H1 (cell line): ENCODE measurements at regions not wholly inside any gene's neighbourhood (a gene's known extent, or its start where the extent isn't known, plus 50 kb on each side); places are given as distances from the start of the nearest gene placed in this dataset.

ENCODE experiments used
- CTCF ChIA-PET: fragments of 300-600 bp; sonication (Branson Sonifier 250); formaldehyde crosslinking; loops from one replicate; lab custom pipeline; 2021; ENCODE audit not compliant: partially characterized antibody; lab: Charles Lee
- POLR2A ChIA-PET: fragments of 300-600 bp; sonication (Branson Sonifier 250); formaldehyde crosslinking; loops from one replicate; lab custom pipeline; 2021; ENCODE audit warnings: inconsistent platforms; ENCODE audit not compliant: partially characterized antibody; lab: Charles Lee
- DNase-seq, 2 experiments: peaks; one replicate each; pipeline versions ENCODE4 v3.0.0 to v3.0.0-alpha.2; 2010 to 2022; ENCODE audit warnings: low spot score in 2 of 2, low read depth in 1 of 2, mixed read lengths in 1 of 2
- FAIRE-seq: peaks from 2 replicates; lab custom pipeline; 2011; peaks lifted over from hg19 to GRCh38; lab: Jason Lieb, UNC
- H2AFZ ChIP-seq: 2 replicates; pipeline ENCODE4 v1.8.1; 2012; ENCODE audit warnings: low read length, inconsistent platforms
- H2AK5ac ChIP-seq: 2 replicates; pipeline ENCODE4 v1.6.1; 2013; ENCODE audit warnings: low read depth, low read length
- H2BK120ac ChIP-seq: replicated peaks from 2 replicates; pipeline ENCODE3; 2013; ENCODE audit warnings: low read depth, low read length, inconsistent platforms
- H2BK12ac ChIP-seq: 2 replicates; pipeline ENCODE4 v1.6.1; 2013; ENCODE audit warnings: low read depth, low read length
- H2BK15ac ChIP-seq: 2 replicates; pipeline ENCODE4 v1.6.1; 2013; ENCODE audit warnings: low read length
- H2BK20ac ChIP-seq: 2 replicates; pipeline ENCODE4 v1.6.1; 2013; ENCODE audit warnings: low read length
- H2BK5ac ChIP-seq: 2 replicates; pipeline ENCODE4 v1.6.1; 2013; ENCODE audit warnings: low read depth, low read length
- H3K14ac ChIP-seq: 2 replicates; pipeline ENCODE4 v1.6.1; 2013; ENCODE audit warnings: inconsistent platforms; ENCODE audit not compliant: insufficient read length
- H3K18ac ChIP-seq: 2 replicates; pipeline ENCODE4 v1.6.1; 2013; ENCODE audit warnings: low read length; ENCODE audit errors: extremely low read depth
- H3K23ac ChIP-seq: 2 replicates; pipeline ENCODE4 v1.6.1; 2013; ENCODE audit warnings: inconsistent platforms; ENCODE audit not compliant: insufficient read length
- H3K23me2 ChIP-seq: 2 replicates; pipeline ENCODE4 v1.6.1; 2013; ENCODE audit warnings: low read depth, low read length
- H3K27ac ChIP-seq: 2 replicates; pipeline ENCODE4 v1.6.1; 2011; ENCODE audit warnings: low read depth, low read length, inconsistent platforms
- H3K27me3 ChIP-seq, 4 experiments: replicated peaks in 1 of 4; 1 replicate in 1 of 4; 2 replicates in 3 of 4; pipeline versions ENCODE4 v1.6.1 to v1.8.1; 2011 to 2013; ENCODE audit warnings: low read length in 3 of 4, mild to moderate bottlenecking in 3 of 4, inconsistent platforms in 2 of 4, mixed read lengths in 2 of 4, moderate library complexity in 1 of 4; ENCODE audit not compliant: control insufficient read depth in 3 of 4, insufficient read depth in 3 of 4; ENCODE audit errors: extremely low read depth in 1 of 4
- H3K36me3 ChIP-seq, 4 experiments: 2 replicates each; pipeline versions ENCODE4 v1.6.1 to v1.8.1; 2011 to 2013; ENCODE audit warnings: mild to moderate bottlenecking in 4 of 4, low read length in 3 of 4, moderate library complexity in 2 of 4, control low read depth in 1 of 4, inconsistent platforms in 1 of 4; ENCODE audit not compliant: insufficient read depth in 4 of 4, control insufficient read depth in 2 of 4
- H3K4ac ChIP-seq: replicated peaks from 2 replicates; pipeline ENCODE3; 2013; ENCODE audit warnings: low read length, low read depth, mixed read lengths, inconsistent platforms; ENCODE audit not compliant: insufficient read length
- H3K4me1 ChIP-seq, 4 experiments: replicated peaks in 1 of 4; 1 replicate in 1 of 4; 2 replicates in 3 of 4; pipeline versions ENCODE4 v1.6.1 to v1.8.1; 2011 to 2013; ENCODE audit warnings: low read length in 3 of 4, inconsistent platforms in 2 of 4, mixed read lengths in 1 of 4; ENCODE audit not compliant: insufficient read depth in 4 of 4, control insufficient read depth in 3 of 4
- H3K4me2 ChIP-seq, 2 experiments: 2 replicates each; pipeline versions ENCODE4 v1.6.1 to v1.8.1; 2011 to 2013; ENCODE audit warnings: low read depth in 2 of 2, low read length in 2 of 2, control low read depth in 1 of 2, inconsistent platforms in 1 of 2, mild to moderate bottlenecking in 1 of 2; ENCODE audit not compliant: insufficient read depth in 1 of 2
- H3K4me3 ChIP-seq, 4 experiments: fragments of 200-600, 300-600 bp in 1 of 4; sonication (generic), shearing (Covaris generic), sonication (Bioruptor Twin) in 1 of 4; 2 replicates each; pipeline versions ENCODE4 v1.5.1 to v1.8.1; 2011 to 2016; ENCODE audit warnings: low read length in 4 of 4, low read depth in 3 of 4, control low read depth in 2 of 4, inconsistent platforms in 2 of 4, mild to moderate bottlenecking in 2 of 4, mixed read lengths in 1 of 4, moderate library complexity in 1 of 4; ENCODE audit not compliant: insufficient read depth in 2 of 4; ENCODE audit errors: extremely low read depth in 1 of 4
- H3K56ac ChIP-seq: replicated peaks from 2 replicates; pipeline ENCODE3; 2013; ENCODE audit warnings: low read depth, mild to moderate bottlenecking, mixed read lengths, low read length, inconsistent platforms; ENCODE audit not compliant: insufficient read length
- H3K79me1 ChIP-seq: 2 replicates; pipeline ENCODE4 v1.6.1; 2013; ENCODE audit warnings: low read depth, low read length, control low read depth
- H3K79me2 ChIP-seq, 2 experiments: 2 replicates each; pipeline versions ENCODE4 v1.6.1 to v1.8.1; 2012 to 2013; ENCODE audit warnings: low read length in 2 of 2, mild to moderate bottlenecking in 2 of 2, inconsistent platforms in 1 of 2; ENCODE audit not compliant: insufficient read depth in 2 of 2, control insufficient read depth in 1 of 2
- H3K9ac ChIP-seq, 4 experiments: replicated peaks in 1 of 4; 1 replicate in 1 of 4; 2 replicates in 3 of 4; pipeline versions ENCODE4 v1.6.1 to v1.8.1; 2011 to 2013; ENCODE audit warnings: low read depth in 3 of 4, low read length in 3 of 4, control low read depth in 2 of 4, mild to moderate bottlenecking in 2 of 4, moderate library complexity in 2 of 4, inconsistent platforms in 1 of 4; ENCODE audit errors: extremely low read depth in 1 of 4
- H3K9me3 ChIP-seq, 2 experiments: 2 replicates each; pipeline versions ENCODE4 v1.6.1 to v1.8.1; 2012 to 2013; ENCODE audit warnings: mild to moderate bottlenecking in 2 of 2, moderate library complexity in 2 of 2, control low read depth in 1 of 2, inconsistent platforms in 1 of 2, low read depth in 1 of 2, low read length in 1 of 2, mixed read lengths in 1 of 2; ENCODE audit not compliant: insufficient read depth in 2 of 2
- H4K20me1 ChIP-seq, 2 experiments: replicated peaks in 1 of 2; 2 replicates each; pipeline versions ENCODE3 to v1.8.1; 2011 to 2013; ENCODE audit warnings: inconsistent platforms in 2 of 2, low read length in 2 of 2, mild to moderate bottlenecking in 1 of 2; ENCODE audit not compliant: insufficient read depth in 2 of 2, control insufficient read depth in 1 of 2
- H4K5ac ChIP-seq: 2 replicates; pipeline ENCODE4 v1.6.1; 2013; ENCODE audit warnings: low read length, low read depth, mixed read lengths, inconsistent platforms; ENCODE audit not compliant: insufficient read length
- H4K8ac ChIP-seq: 2 replicates; pipeline ENCODE4 v1.8.0; 2013; ENCODE audit warnings: mild to moderate bottlenecking, moderate library complexity, low read length, inconsistent platforms; ENCODE audit not compliant: insufficient read depth; ENCODE audit errors: extremely low read depth
- H4K91ac ChIP-seq: replicated peaks from 2 replicates; pipeline ENCODE3; 2013; ENCODE audit warnings: low read length, mixed read lengths, inconsistent platforms; ENCODE audit not compliant: insufficient read length
- ASH2L ChIP-seq: fragments of 200-600, 300-600 bp; sonication (generic); IDR thresholded peaks from one replicate; pipeline ENCODE4 v1.7.1; 2017; ENCODE audit warnings: low read length
- BCL11A ChIP-seq, 2 experiments: IDR thresholded peaks; one replicate each; pipeline ENCODE4 v1.6.1; 2011; ENCODE audit warnings: low read depth in 2 of 2, low read length in 2 of 2, mild to moderate bottlenecking in 2 of 2
- CBX8 ChIP-seq: fragments of 300-800, 300-1000 bp; sonication (generic); IDR thresholded peaks from 2 replicates; pipeline ENCODE4 v1.7.1; 2016; ENCODE audit warnings: low read depth, low read length, borderline replicate concordance
- EGR1 ChIP-seq: IDR thresholded peaks from 2 replicates; pipeline ENCODE4 v1.6.1; 2011; ENCODE audit warnings: low read depth, low read length, borderline replicate concordance
- GTF2F1 ChIP-seq: IDR thresholded peaks from 2 replicates; pipeline ENCODE4 v1.6.1; 2012; ENCODE audit warnings: low read depth, low read length, improper control_type of control experiment, borderline replicate concordance
- HDAC2 ChIP-seq, 2 experiments: fragments of 300-600 bp in 1 of 2; sonication (generic) in 1 of 2; IDR thresholded peaks; 2 replicates each; pipeline ENCODE4 v1.6.1; 2011 to 2012; ENCODE audit warnings: low read depth in 2 of 2, low read length in 2 of 2, mild to moderate bottlenecking in 2 of 2, moderate library complexity in 2 of 2, borderline replicate concordance in 1 of 2, inconsistent platforms in 1 of 2
- HDAC6 ChIP-seq: IDR thresholded peaks from one replicate; pipeline ENCODE4 v1.7.1; 2012; ENCODE audit warnings: low read depth, mild to moderate bottlenecking, inconsistent platforms, low read length, moderate library complexity
- JUN ChIP-seq: IDR thresholded peaks from 2 replicates; pipeline ENCODE4 v1.6.1; 2011; ENCODE audit warnings: low read depth, mild to moderate bottlenecking, improper control_type of control experiment, low read length
- JUND ChIP-seq: IDR thresholded peaks from 2 replicates; pipeline ENCODE4 v1.6.1; 2011; ENCODE audit warnings: mild to moderate bottlenecking, improper control_type of control experiment, low read length
- KDM4A ChIP-seq: IDR thresholded peaks from one replicate; pipeline ENCODE4 v1.7.1; 2012; ENCODE audit warnings: low read depth, mild to moderate bottlenecking, moderate library complexity, low read length, inconsistent platforms; ENCODE audit not compliant: severe bottlenecking
- MAX ChIP-seq: IDR thresholded peaks from 2 replicates; pipeline ENCODE4 v1.6.1; 2012; ENCODE audit warnings: inconsistent platforms
- RAD21 ChIP-seq, 2 experiments: IDR thresholded peaks in 1 of 2; conservative IDR thresholded peaks in 1 of 2; 2 replicates each; pipeline ENCODE4 v1.6.1; 2011; ENCODE audit warnings: low read depth in 2 of 2, low read length in 2 of 2, improper control_type of control experiment in 1 of 2, inconsistent platforms in 1 of 2, mild to moderate bottlenecking in 1 of 2, moderate library complexity in 1 of 2
- RXRA ChIP-seq: IDR thresholded peaks from 2 replicates; pipeline ENCODE4 v1.6.1; 2011; ENCODE audit warnings: low read depth, mild to moderate bottlenecking, low read length, moderate library complexity; ENCODE audit not compliant: insufficient read depth
- SP4 ChIP-seq: IDR thresholded peaks from 2 replicates; pipeline ENCODE4 v1.6.1; 2012; ENCODE audit warnings: low read length, inconsistent platforms
- SRF ChIP-seq: IDR thresholded peaks from 2 replicates; pipeline ENCODE4 v1.6.1; 2011; ENCODE audit warnings: mild to moderate bottlenecking, low read depth, low read length, moderate library complexity
- YY1 ChIP-seq: IDR thresholded peaks from 2 replicates; pipeline ENCODE4 v1.6.1; 2011; ENCODE audit warnings: low read depth, mild to moderate bottlenecking, low read length
- WGBS, 2 experiments: shearing (Covaris generic) in 1 of 2; methylation state at CpG; one replicate each; pipeline versions ENCODE4 v1.1.6 to v1.1.7; 2013 to 2015; ENCODE audit warnings: low lambda C conversion rate in 2 of 2, mixed read lengths in 2 of 2, inconsistent platforms in 1 of 2, low coverage in 1 of 2, missing lambda C conversion rate in 1 of 2; ENCODE audit not compliant: insufficient replicate concordance in 2 of 2, insufficient coverage in 1 of 2, insufficient read length in 1 of 2; ENCODE audit errors: extremely low coverage in 1 of 2, missing lambda C conversion rate in 1 of 2; 5-methylcytosine and 5-hydroxymethylcytosine counted together

- H2BK5ac ChIP-seq: no peak overlapping the region
- no peak overlapping the region for H4K5ac ChIP-seq
- no peaks in the 10 kb centered on the region for H4K20me1 ChIP-seq
- no peak overlapping the region for H2BK12ac ChIP-seq
- no peak overlapping the region for H3K4me3 ChIP-seq
- no peak for FAIRE-seq
- no peak overlapping the region for H2BK20ac ChIP-seq
- no peak overlapping the region for H2AFZ ChIP-seq
- 94% methylated on average over 1 of the region's 1 CpG; no CpG with 5 or more reads in 1 of the 2 experiments for WGBS, 2 experiments
- no peak overlapping the region for H4K91ac ChIP-seq
- H3K79me1 ChIP-seq: no peaks in the 10 kb centered on the region
- no peak overlapping the region for H3K9ac ChIP-seq
- no peak overlapping the region for H3K56ac ChIP-seq
- H3K4me1 ChIP-seq: no peaks in the 10 kb centered on the region
- H2AK5ac ChIP-seq: no peak overlapping the region
- H3K4ac ChIP-seq: no peak overlapping the region
- CTCF ChIA-PET: no interaction called here
- no peak overlapping the region for H2BK15ac ChIP-seq
- no peak overlapping the region for H4K8ac ChIP-seq
- DNase-seq: no peak
- no peak overlapping the region for H2BK120ac ChIP-seq
- no peaks in the 10 kb centered on the region for H3K79me2 ChIP-seq
- H3K14ac ChIP-seq: no peak overlapping the region
- H3K9me3 ChIP-seq: no peaks in the 10 kb centered on the region
- POLR2A ChIA-PET: no interaction called here
- no peak overlapping the region for H3K4me2 ChIP-seq
- H3K27me3 ChIP-seq: no peaks in the 10 kb centered on the region
- no peak overlapping the region for H3K27ac ChIP-seq
- H3K23me2 ChIP-seq: no peaks in the 10 kb centered on the region
- no peaks in the 10 kb centered on the region for H3K36me3 ChIP-seq
- no peak overlapping the region for H3K23ac ChIP-seq
- H3K18ac ChIP-seq: no peak overlapping the region
- TF ChIP-seq RXRA (no peak), ASH2L (no peak), SRF (no peak), KDM4A (no peak), YY1 (no peak), MAX (no peak), HDAC2 (IDR thresholded peaks at IDR 0.05; ENCODE audit: borderline replicate concordance in 1 of 2, low read depth in 2 of 2, low read length in 2 of 2) (no peak), EGR1 (no peak), BCL11A (IDR thresholded peaks at IDR 0.05; ENCODE audit: low read depth in 2 of 2, low read length in 2 of 2) (no peak), GTF2F1 (no peak), RAD21 (IDR thresholded peaks at IDR 0.05 in 1 of 2, conservative IDR thresholded peaks at IDR 0.05 in 1 of 2; ENCODE audit: low read depth in 2 of 2, low read length in 2 of 2) (no peak), JUND (no peak), HDAC6 (no peak), CBX8 (no peak), JUN (no peak), SP4 (no peak)
Measured at GRCh38 chrX:146994163-146994562, 179.6 kb upstream of the CXorf51A start.
